IMR-90 (cell line): ENCODE measurements at regions not wholly inside any gene's neighbourhood (a gene's known extent, or its start where the extent isn't known, plus 50 kb on each side); places are given as distances from the start of the nearest gene placed in this dataset.

Experiments used
- ATAC-seq: fragments of 200-7000 bp; cut with Tn5 transposase; 2 replicates; pipeline ENCODE4 v1.9.1; 2020; ENCODE audit warnings: low read depth, mild to moderate bottlenecking, moderate library complexity
- BruUV-seq: library from RNA; stranded (reverse); fragments of 400-500 nt; replicated peaks from 2 replicates; lab custom pipeline; 2021; lab: Mats Ljungman, UMichigan
- CTCF ChIA-PET: fragments of 300-600 bp; formaldehyde crosslinking; extraction: SDS; loops from one replicate; lab custom pipeline; 2021; ENCODE audit warnings: antibody characterized with exemption; lab: Yijun Ruan, JAX
- POLR2A ChIA-PET: fragments of 300-600 bp; sonication (Branson Sonifier 250); formaldehyde crosslinking; loops from one replicate; lab custom pipeline; 2022; ENCODE audit warnings: antibody characterized with exemption; ENCODE audit not compliant: unreplicated experiment; lab: Charles Lee
- DNase-seq: peaks from one replicate; pipeline ENCODE4 v3.0.0; 2013
- H2AFZ ChIP-seq: replicated peaks from 2 replicates; pipeline ENCODE3; 2013; ENCODE audit warnings: low read length, mild to moderate bottlenecking; ENCODE audit not compliant: poor library complexity
- H2AK5ac ChIP-seq: 2 replicates; pipeline ENCODE4 v1.6.1; 2013; ENCODE audit warnings: low read depth, low read length, inconsistent platforms
- H2AK9ac ChIP-seq: replicated peaks from 2 replicates; pipeline ENCODE3; 2013; ENCODE audit warnings: mild to moderate bottlenecking, low read depth, low read length, moderate library complexity; ENCODE audit not compliant: poor library complexity
- H2BK120ac ChIP-seq: 2 replicates; pipeline ENCODE4 v1.6.1; 2013; ENCODE audit warnings: low read depth, low read length, inconsistent platforms
- H2BK15ac ChIP-seq: 3 replicates; pipeline ENCODE4 v1.6.1; 2013; ENCODE audit warnings: low read depth, low read length, inconsistent platforms
- H2BK20ac ChIP-seq: 2 replicates; pipeline ENCODE4 v1.6.1; 2013; ENCODE audit warnings: low read depth, mild to moderate bottlenecking, inconsistent platforms, low read length, moderate library complexity
- H2BK5ac ChIP-seq: 2 replicates; pipeline ENCODE4 v1.6.1; 2013; ENCODE audit warnings: mild to moderate bottlenecking, low read depth, low read length, inconsistent platforms; ENCODE audit not compliant: poor library complexity, severe bottlenecking
- H3K14ac ChIP-seq: replicated peaks from 2 replicates; pipeline ENCODE4 v1.6.1; 2013; ENCODE audit warnings: low read depth, low read length, inconsistent platforms
- H3K18ac ChIP-seq: 2 replicates; pipeline ENCODE4 v1.6.1; 2013; ENCODE audit warnings: low read depth, low read length, control low read depth
- H3K23ac ChIP-seq: 2 replicates; pipeline ENCODE4 v1.6.1; 2013; ENCODE audit warnings: low read depth, low read length, inconsistent platforms
- H3K27ac ChIP-seq: 2 replicates; pipeline ENCODE4 v1.5.1; 2013; ENCODE audit warnings: mild to moderate bottlenecking, control low read depth, low read length; ENCODE audit not compliant: insufficient read depth
- H3K27me3 ChIP-seq: 2 replicates; pipeline ENCODE4 v1.6.1; 2013; ENCODE audit warnings: low read length; ENCODE audit not compliant: control insufficient read depth, insufficient read depth
- H3K36me3 ChIP-seq: 2 replicates; pipeline ENCODE4 v1.6.1; 2013; ENCODE audit warnings: low read length, mixed read lengths; ENCODE audit not compliant: control insufficient read depth, insufficient read depth
- H3K4ac ChIP-seq: 2 replicates; pipeline ENCODE4 v1.6.1; 2013; ENCODE audit warnings: low read depth, low read length, inconsistent platforms
- H3K4me1 ChIP-seq: 2 replicates; pipeline ENCODE4 v1.6.1; 2013; ENCODE audit warnings: low read length, mixed read lengths; ENCODE audit not compliant: control insufficient read depth, insufficient read depth
- H3K4me2 ChIP-seq: 2 replicates; pipeline ENCODE4 v1.6.1; 2013; ENCODE audit warnings: low read depth, mild to moderate bottlenecking, control low read depth, low read length, moderate library complexity
- H3K4me3 ChIP-seq: 2 replicates; pipeline ENCODE4 v1.5.1; 2013; ENCODE audit warnings: low read depth, mild to moderate bottlenecking, control low read depth, low read length, moderate library complexity; ENCODE audit not compliant: insufficient read depth
- H3K56ac ChIP-seq: 2 replicates; pipeline ENCODE4 v1.6.1; 2013; ENCODE audit warnings: low read length, inconsistent platforms; ENCODE audit not compliant: insufficient read depth; ENCODE audit errors: extremely low read depth
- H3K79me1 ChIP-seq, 2 experiments: 2 replicates each; pipeline ENCODE4 v1.6.1; 2013; ENCODE audit warnings: low read length in 2 of 2, inconsistent platforms in 1 of 2, low read depth in 1 of 2
- H3K9ac ChIP-seq: 2 replicates; pipeline ENCODE4 v1.6.1; 2013; ENCODE audit warnings: low read depth, low read length, control low read depth
- H3K9me1 ChIP-seq: 2 replicates; pipeline ENCODE4 v1.6.1; 2013; ENCODE audit warnings: low read length, inconsistent platforms; ENCODE audit not compliant: insufficient read depth
- H3K9me3 ChIP-seq: 2 replicates; pipeline ENCODE4 v1.6.1; 2013; ENCODE audit warnings: low read length; ENCODE audit not compliant: control insufficient read depth, insufficient read depth
- H4K20me1 ChIP-seq: 2 replicates; pipeline ENCODE4 v1.6.1; 2013; ENCODE audit warnings: low read length, inconsistent platforms; ENCODE audit not compliant: insufficient read depth
- H4K5ac ChIP-seq: 2 replicates; pipeline ENCODE4 v1.6.1; 2013; ENCODE audit warnings: mild to moderate bottlenecking, low read depth, low read length, control low read depth
- H4K8ac ChIP-seq, 2 experiments: 2 replicates each; pipeline ENCODE4 v1.6.1; 2013; ENCODE audit warnings: low read depth in 2 of 2, low read length in 2 of 2, control low read depth in 1 of 2, inconsistent platforms in 1 of 2
- H4K91ac ChIP-seq: 2 replicates; pipeline ENCODE4 v1.6.1; 2013; ENCODE audit warnings: low read depth, low read length, inconsistent platforms; ENCODE audit not compliant: insufficient read depth
- BHLHE40 ChIP-seq: fragments of 150-350 bp; IDR thresholded peaks from 2 replicates; pipeline ENCODE4 v1.6.1; 2016; ENCODE audit warnings: mild to moderate bottlenecking, low read depth, low read length
- CEBPB ChIP-seq: IDR thresholded peaks from 2 replicates; pipeline ENCODE4 v1.6.1; 2012; ENCODE audit warnings: low read depth, low read length, improper control_type of control experiment
- CHD1 ChIP-seq: IDR thresholded peaks from 2 replicates; pipeline ENCODE4 v1.6.1; 2012; ENCODE audit warnings: low read depth, low read length, improper control_type of control experiment
- FOS ChIP-seq: fragments of 150-350 bp; IDR thresholded peaks from 2 replicates; pipeline ENCODE4 v1.6.1; 2016; ENCODE audit warnings: low read depth, low read length
- MAFK ChIP-seq: IDR thresholded peaks from 2 replicates; pipeline ENCODE4 v1.6.1; 2012; ENCODE audit warnings: low read depth, low read length, improper control_type of control experiment
- MAZ ChIP-seq: IDR thresholded peaks from 2 replicates; pipeline ENCODE4 v1.6.1; 2012; ENCODE audit warnings: low read depth, mild to moderate bottlenecking, low read length, improper control_type of control experiment, moderate library complexity, borderline replicate concordance
- MXI1 ChIP-seq: IDR thresholded peaks from 2 replicates; pipeline ENCODE4 v1.6.1; 2012; ENCODE audit warnings: low read depth, mild to moderate bottlenecking, low read length, moderate library complexity, borderline replicate concordance
- NFE2L2 ChIP-seq: fragments of 150-350 bp; IDR thresholded peaks from 2 replicates; pipeline ENCODE4 v1.6.1; 2016; ENCODE audit warnings: low read depth, mild to moderate bottlenecking, low read length
- POLR2A ChIP-seq: IDR thresholded peaks from 2 replicates; pipeline ENCODE4 v1.6.1; 2012; ENCODE audit warnings: mild to moderate bottlenecking, low read depth, low read length
- RAD21 ChIP-seq: IDR thresholded peaks from 2 replicates; pipeline ENCODE4 v1.6.1; 2012; ENCODE audit warnings: low read length, improper control_type of control experiment
- RCOR1 ChIP-seq: IDR thresholded peaks from 2 replicates; pipeline ENCODE4 v1.6.1; 2012; ENCODE audit warnings: mild to moderate bottlenecking, low read length, improper control_type of control experiment; ENCODE audit not compliant: insufficient replicate concordance
- RFX5 ChIP-seq: IDR thresholded peaks from 2 replicates; pipeline ENCODE4 v1.8.0; 2012; ENCODE audit warnings: low read depth, mild to moderate bottlenecking, low read length, moderate library complexity
- SMC3 ChIP-seq: fragments of 150-350 bp; IDR thresholded peaks from 2 replicates; pipeline ENCODE4 v1.6.1; 2016; ENCODE audit warnings: low read depth, mild to moderate bottlenecking, antibody characterized with exemption, low read length, moderate library complexity
- USF2 ChIP-seq: fragments of 150-350 bp; IDR thresholded peaks from 2 replicates; pipeline ENCODE4 v1.6.1; 2017; ENCODE audit warnings: mild to moderate bottlenecking, antibody characterized with exemption, low read length, low read depth
- WGBS, 2 experiments: methylation state at CpG; one replicate each; pipeline versions ENCODE4 v1.1.5 to v1.1.7; 2013; ENCODE audit warnings: missing lambda C conversion rate in 2 of 2; ENCODE audit not compliant: insufficient read length in 1 of 2; ENCODE audit errors: extremely low coverage in 2 of 2; 5-methylcytosine and 5-hydroxymethylcytosine counted together
- dilution Hi-C: fragments of 300-500 bp; cut with HindIII; formaldehyde crosslinking; loops from one replicate; pipeline ENCODE4 v1.14.3; 2018; ENCODE audit warnings: low sequenced_read_pairs; ENCODE audit not compliant: unreplicated experiment
- in situ Hi-C: fragments of 300-500 bp; cut with MboI; formaldehyde crosslinking; loops from 3 replicates; pipeline ENCODE4 v1.14.3; 2019; ENCODE audit warnings: low sequenced_read_pairs, inconsistent platforms, mixed read lengths
- intact Hi-C: fragments of 100-400 bp; cut with micrococcal nuclease; formaldehyde crosslinking; loops from 2 replicates; pipeline ENCODE4 v1.10.0; 2022
- TF ChIP-seq, protein P1 (sequence below): fragments of 150-350 bp; IDR thresholded peaks from 2 replicates; pipeline ENCODE4 v1.6.1; 2016; ENCODE audit warnings: low read depth, mild to moderate bottlenecking, low read length, moderate library complexity, borderline replicate concordance
- TF ChIP-seq, protein P2 (sequence below): conservative IDR thresholded peaks from 2 replicates; pipeline ENCODE4 v1.5.1; 2012; ENCODE audit warnings: mild to moderate bottlenecking, low read depth, low read length, improper control_type of control experiment

DNA sequence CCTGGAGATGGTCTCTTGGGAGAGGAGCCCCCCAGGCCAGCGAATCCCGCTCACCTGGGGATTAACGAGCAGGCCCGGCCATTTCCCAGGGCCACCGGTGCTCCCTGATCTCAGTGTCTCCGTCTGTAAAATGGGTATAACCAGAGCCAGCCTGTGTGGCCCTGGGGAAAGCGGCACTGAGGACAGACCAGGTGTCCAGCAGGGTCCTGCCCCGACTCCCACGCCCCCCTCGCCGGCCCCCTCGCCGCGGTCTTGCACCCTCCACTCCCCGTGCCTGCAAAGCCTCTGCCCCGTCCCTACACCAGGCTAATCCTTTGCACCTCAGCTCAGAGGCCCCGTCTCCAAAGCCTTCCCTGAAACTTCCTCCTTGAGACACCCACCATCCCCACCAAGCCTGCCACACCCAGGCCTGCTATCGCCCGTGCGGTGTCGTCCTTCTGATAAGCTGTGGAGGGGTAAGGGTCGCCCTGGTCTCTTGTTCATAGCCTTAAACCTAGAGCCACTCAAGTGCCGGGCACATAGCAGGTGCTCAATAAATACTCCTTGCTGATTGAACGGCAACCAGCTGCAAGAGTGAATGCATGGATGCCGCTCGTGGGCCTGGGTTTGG, 259.1 kb downstream of the C16orf95 start:
- no peak for DNase-seq
- CTCF ChIA-PET = no interaction called here
- Histone ChIP-seq H2BK120ac (no peak overlapping the region), H4K5ac (no peak overlapping the region), H3K9ac (no peak overlapping the region), H2AK5ac (peak overlapping the region; percentile 43), H3K4me1 (no peaks in the 10 kb centered on the region; the same call in 1 of the 2 replicates), H4K91ac (no peak overlapping the region), H3K27ac (no peak overlapping the region), H2AFZ (no peak overlapping the region), H2AK9ac (peak overlapping the region; percentile 2), H3K56ac (no peak overlapping the region), H4K8ac (no peak overlapping the region), H2BK5ac (no peak overlapping the region), H3K4me3 (no peak overlapping the region), H2BK15ac (no peak overlapping the region), H2BK20ac (no peak overlapping the region), H3K9me3 (peaks cover 3% of the 10 kb centered on the region; the same call in 1 of the 2 replicates), H3K4me2 (no peak overlapping the region), H3K27me3 (peaks cover 4% of the 10 kb centered on the region; the same call in 1 of the 2 replicates), H3K9me1 (no peaks in the 10 kb centered on the region), H3K36me3 (no peaks in the 10 kb centered on the region), H3K14ac (no peak overlapping the region), H3K18ac (no peak overlapping the region), H3K4ac (no peak overlapping the region), H4K20me1 (no peaks in the 10 kb centered on the region), H3K23ac (no peak overlapping the region), H3K79me1 (no peaks in the 10 kb centered on the region)
- dilution Hi-C loops = no loop called here
- POLR2A ChIA-PET = no interaction called here
- WGBS, 2 experiments = 100% methylated on average over 10 of the region's 26 CpGs; no CpG with 5 or more reads in 1 of the 2 experiments
- intact Hi-C loops = no loop called here
- in situ Hi-C loops = no loop called here
- no peak for ATAC-seq
- no peak for TF ChIP-seq USF2
- TF ChIP-seq BHLHE40 = no peak
- no peak for TF ChIP-seq MAFK
- TF ChIP-seq RAD21 = no peak
- no peak for TF ChIP-seq RCOR1
- TF ChIP-seq, protein P1, sequence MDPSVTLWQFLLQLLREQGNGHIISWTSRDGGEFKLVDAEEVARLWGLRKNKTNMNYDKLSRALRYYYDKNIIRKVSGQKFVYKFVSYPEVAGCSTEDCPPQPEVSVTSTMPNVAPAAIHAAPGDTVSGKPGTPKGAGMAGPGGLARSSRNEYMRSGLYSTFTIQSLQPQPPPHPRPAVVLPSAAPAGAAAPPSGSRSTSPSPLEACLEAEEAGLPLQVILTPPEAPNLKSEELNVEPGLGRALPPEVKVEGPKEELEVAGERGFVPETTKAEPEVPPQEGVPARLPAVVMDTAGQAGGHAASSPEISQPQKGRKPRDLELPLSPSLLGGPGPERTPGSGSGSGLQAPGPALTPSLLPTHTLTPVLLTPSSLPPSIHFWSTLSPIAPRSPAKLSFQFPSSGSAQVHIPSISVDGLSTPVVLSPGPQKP = no peak
- TF ChIP-seq RFX5 = no peak
- TF ChIP-seq, protein P2, sequence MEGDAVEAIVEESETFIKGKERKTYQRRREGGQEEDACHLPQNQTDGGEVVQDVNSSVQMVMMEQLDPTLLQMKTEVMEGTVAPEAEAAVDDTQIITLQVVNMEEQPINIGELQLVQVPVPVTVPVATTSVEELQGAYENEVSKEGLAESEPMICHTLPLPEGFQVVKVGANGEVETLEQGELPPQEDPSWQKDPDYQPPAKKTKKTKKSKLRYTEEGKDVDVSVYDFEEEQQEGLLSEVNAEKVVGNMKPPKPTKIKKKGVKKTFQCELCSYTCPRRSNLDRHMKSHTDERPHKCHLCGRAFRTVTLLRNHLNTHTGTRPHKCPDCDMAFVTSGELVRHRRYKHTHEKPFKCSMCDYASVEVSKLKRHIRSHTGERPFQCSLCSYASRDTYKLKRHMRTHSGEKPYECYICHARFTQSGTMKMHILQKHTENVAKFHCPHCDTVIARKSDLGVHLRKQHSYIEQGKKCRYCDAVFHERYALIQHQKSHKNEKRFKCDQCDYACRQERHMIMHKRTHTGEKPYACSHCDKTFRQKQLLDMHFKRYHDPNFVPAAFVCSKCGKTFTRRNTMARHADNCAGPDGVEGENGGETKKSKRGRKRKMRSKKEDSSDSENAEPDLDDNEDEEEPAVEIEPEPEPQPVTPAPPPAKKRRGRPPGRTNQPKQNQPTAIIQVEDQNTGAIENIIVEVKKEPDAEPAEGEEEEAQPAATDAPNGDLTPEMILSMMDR = no peak
- TF ChIP-seq CHD1 = no peak
- TF ChIP-seq FOS = no peak
- no peak for TF ChIP-seq SMC3
- TF ChIP-seq MAZ = no peak
- TF ChIP-seq CEBPB = no peak
- no peak for TF ChIP-seq NFE2L2
- TF ChIP-seq MXI1 = no peak
- no peak for TF ChIP-seq POLR2A
- BruUV-seq = no TSS peak
